ENCODE measurements at regions not wholly inside any gene's neighbourhood (a gene's known extent, or its start where the extent isn't known, plus 50 kb on each side); places are given as distances from the start of the nearest gene placed in this dataset.

GRCh38 chr16:54564841-54565240, 278.3 kb upstream of the IRX3 start:
- TF ChIP-seq MAX (IDR thresholded peaks at IDR 0.05) = no peak
- TF ChIP-seq CREB1 (IDR thresholded peaks at IDR 0.05; ENCODE audit: low read depth) = no peak
- TF ChIP-seq TCF12 (IDR thresholded peaks at IDR 0.05; ENCODE audit: low read depth) = no peak
- no peak for TF ChIP-seq REST (IDR thresholded peaks at IDR 0.05; ENCODE audit: low read depth)
- no peak for TF ChIP-seq ZBTB7A (IDR thresholded peaks at IDR 0.05; ENCODE audit: low read depth)
- TF ChIP-seq TAF1 (IDR thresholded peaks at IDR 0.05; ENCODE audit: low read depth) = no peak
- TF ChIP-seq EP300 (IDR thresholded peaks at IDR 0.05; ENCODE audit: borderline replicate concordance) = no peak
- TF ChIP-seq USF1 (IDR thresholded peaks at IDR 0.05) = no peak
- no peak for TF ChIP-seq RAD21 (IDR thresholded peaks at IDR 0.05; ENCODE audit: low read depth)
- TF ChIP-seq CEBPB (IDR thresholded peaks at IDR 0.05) = no peak
- no peak for TF ChIP-seq NFIC (IDR thresholded peaks at IDR 0.05)
- TF ChIP-seq EGR1 (IDR thresholded peaks at IDR 0.05) = no peak
- TF ChIP-seq YY1 (IDR thresholded peaks at IDR 0.05; ENCODE audit: low read depth) = no peak
